AG04450 (cell line): ENCODE measurements at regions not wholly inside any gene's neighbourhood (a gene's known extent, or its start where the extent isn't known, plus 50 kb on each side); places are given as distances from the start of the nearest gene placed in this dataset.

ENCODE experiments used
- CTCF ChIA-PET: fragments of 300-600, 350-600 bp; formaldehyde crosslinking; extraction: SDS; loops from one replicate; lab custom pipeline; 2022; ENCODE audit warnings: antibody characterized with exemption, inconsistent platforms; lab: Charles Lee
- POLR2A ChIA-PET: fragments of 350-600 bp; formaldehyde crosslinking; extraction: SDS; loops from one replicate; lab custom pipeline; 2021; ENCODE audit warnings: antibody characterized with exemption, inconsistent platforms; lab: Yijun Ruan, JAX
- DNase-seq: peaks from one replicate; pipeline ENCODE4 v3.0.0-alpha.2; 2011; ENCODE audit warnings: low read depth, low spot score
- H3K27ac ChIP-seq: one replicate; pipeline ENCODE4 v1.5.1; 2012; ENCODE audit warnings: low read depth, low read length, control low read depth
- H3K27me3 ChIP-seq: one replicate; pipeline ENCODE4 v1.6.0; 2012; ENCODE audit warnings: low read length; ENCODE audit not compliant: control insufficient read depth, insufficient read depth
- H3K4me3 ChIP-seq: 2 replicates; pipeline ENCODE4 v1.5.1; 2011; ENCODE audit warnings: mild to moderate bottlenecking, low read depth, low read length, control low read depth
- H3K9me3 ChIP-seq: 2 replicates; pipeline ENCODE4 v1.5.1; 2012; ENCODE audit warnings: low read length; ENCODE audit not compliant: control insufficient read depth, insufficient read depth
- TF ChIP-seq, protein P1 (sequence below): IDR thresholded peaks from 2 replicates; pipeline ENCODE4 v1.5.1; 2011; ENCODE audit warnings: low read depth, low read length, control low read depth, inconsistent platforms

DNA sequence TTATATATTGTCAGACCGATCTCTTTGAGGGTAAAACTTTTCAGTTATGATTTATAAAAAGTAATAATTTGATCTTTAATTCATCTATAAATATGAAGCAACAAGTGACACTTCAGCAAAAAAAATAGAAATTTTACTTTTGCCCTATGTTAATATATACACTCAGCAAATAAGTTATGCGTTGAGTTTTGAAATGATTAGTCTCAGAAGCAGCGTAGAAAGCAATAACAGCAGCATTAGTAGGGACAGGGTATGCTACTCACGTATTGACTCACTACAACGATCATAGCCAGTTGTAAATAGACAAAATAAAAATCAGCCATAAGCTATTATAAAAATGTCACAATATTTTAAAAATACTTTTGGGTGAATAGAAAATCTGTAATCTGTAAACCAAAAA, 1229.2 kb downstream of the ADGRL3 start:
- TF ChIP-seq, protein P1, sequence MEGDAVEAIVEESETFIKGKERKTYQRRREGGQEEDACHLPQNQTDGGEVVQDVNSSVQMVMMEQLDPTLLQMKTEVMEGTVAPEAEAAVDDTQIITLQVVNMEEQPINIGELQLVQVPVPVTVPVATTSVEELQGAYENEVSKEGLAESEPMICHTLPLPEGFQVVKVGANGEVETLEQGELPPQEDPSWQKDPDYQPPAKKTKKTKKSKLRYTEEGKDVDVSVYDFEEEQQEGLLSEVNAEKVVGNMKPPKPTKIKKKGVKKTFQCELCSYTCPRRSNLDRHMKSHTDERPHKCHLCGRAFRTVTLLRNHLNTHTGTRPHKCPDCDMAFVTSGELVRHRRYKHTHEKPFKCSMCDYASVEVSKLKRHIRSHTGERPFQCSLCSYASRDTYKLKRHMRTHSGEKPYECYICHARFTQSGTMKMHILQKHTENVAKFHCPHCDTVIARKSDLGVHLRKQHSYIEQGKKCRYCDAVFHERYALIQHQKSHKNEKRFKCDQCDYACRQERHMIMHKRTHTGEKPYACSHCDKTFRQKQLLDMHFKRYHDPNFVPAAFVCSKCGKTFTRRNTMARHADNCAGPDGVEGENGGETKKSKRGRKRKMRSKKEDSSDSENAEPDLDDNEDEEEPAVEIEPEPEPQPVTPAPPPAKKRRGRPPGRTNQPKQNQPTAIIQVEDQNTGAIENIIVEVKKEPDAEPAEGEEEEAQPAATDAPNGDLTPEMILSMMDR = no peak
- Histone ChIP-seq H3K4me3 (no peak overlapping the region), H3K27ac (no peak overlapping the region), H3K9me3 (peaks cover 7% of the 10 kb centered on the region), H3K27me3 (no peaks in the 10 kb centered on the region)
- no peak for DNase-seq
- ChIA-PET POLR2A (no interaction called here), CTCF (no interaction called here)

DNA sequence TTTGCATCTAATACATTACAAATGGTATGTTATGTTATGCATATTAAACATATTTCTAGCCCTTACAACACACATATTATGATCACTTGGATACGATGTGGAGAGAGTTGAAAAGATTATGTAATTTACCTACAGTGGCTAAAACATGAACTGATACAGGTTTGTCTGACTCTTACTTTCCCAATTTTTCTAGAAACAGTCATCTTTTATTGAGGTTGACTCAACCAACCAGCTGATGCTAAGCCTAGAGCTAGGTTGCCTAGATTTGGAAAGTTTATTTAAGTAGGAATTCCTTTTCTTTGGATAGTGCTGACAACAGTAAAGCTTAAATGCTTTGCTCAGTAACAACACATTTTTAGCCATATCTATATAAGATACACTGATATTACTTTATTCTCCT, 1215.1 kb downstream of the ADGRL3 start:
- ChIA-PET POLR2A (no interaction called here), CTCF (no interaction called here)
- no peak for DNase-seq
- Histone ChIP-seq H3K4me3 (no peak overlapping the region), H3K27ac (no peak overlapping the region), H3K27me3 (no peaks in the 10 kb centered on the region), H3K9me3 (peaks cover 12% of the 10 kb centered on the region; the same call in 1 of the 2 replicates)
- TF ChIP-seq, protein P1 = no peak

DNA sequence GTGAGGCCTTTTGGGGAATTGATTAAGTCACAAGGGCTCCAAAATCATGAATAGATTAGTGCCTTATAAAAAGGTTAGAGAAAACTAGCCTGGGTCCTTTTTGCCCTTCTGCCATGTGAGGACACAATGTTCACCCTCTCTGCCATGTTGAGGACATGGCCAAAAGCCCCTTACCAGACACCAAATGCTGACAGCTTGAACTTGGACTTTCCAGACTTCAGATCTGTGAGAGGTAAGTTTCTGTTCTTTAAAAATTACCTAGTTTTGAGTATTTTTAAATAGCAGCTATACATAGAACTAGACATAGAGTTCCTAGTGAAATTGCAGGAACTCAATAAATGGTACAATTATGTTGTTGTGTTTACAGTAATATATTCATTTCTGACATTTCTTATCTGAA, 1214.4 kb downstream of the ADGRL3 start:
- H3K27ac ChIP-seq = no peak overlapping the region
- no peak for DNase-seq
- ChIA-PET POLR2A (no interaction called here), CTCF (no interaction called here)
- TF ChIP-seq, protein P1 = no peak
- no peaks in the 10 kb centered on the region for H3K27me3 ChIP-seq
- H3K4me3 ChIP-seq = no peak overlapping the region
- peaks cover 8% of the 10 kb centered on the region; the same call in 1 of the 2 replicates for H3K9me3 ChIP-seq

DNA sequence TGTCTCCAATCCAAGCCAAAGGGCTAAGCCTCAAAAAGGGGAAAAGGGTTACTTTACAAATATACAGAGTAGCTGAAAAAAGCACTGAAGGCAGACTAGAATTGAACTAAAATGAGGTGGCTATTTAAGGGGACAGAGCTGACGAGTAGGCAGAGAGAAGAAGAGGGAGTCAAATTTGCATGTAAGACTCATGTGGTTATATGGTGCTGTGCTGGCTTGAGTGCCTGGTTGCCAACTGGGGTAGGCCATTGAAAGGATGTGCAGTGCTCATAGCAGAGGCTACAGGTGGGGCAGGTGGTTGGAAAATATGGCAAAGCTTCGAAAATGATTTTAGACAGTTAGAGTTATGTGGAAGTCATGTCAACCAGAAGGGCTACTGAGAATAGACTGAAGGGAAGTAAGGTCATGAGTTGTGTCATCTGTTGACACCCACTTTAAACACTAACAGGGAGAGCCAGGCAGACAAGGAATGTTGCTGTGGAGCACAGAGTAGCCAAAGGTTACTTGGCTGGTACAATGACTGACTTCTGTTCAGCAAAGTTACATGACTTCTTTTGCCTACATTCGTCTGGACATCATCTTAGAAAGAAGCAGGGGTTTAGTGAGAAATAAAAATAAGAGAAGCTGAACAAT, 1210.4 kb downstream of the ADGRL3 start:
- CTCF ChIA-PET = interaction anchor here (0.7 kb wide), 1 partner anchor 241 kb away, joined by 3 read pairs; no protein-coding TSS in a partner anchor

DNA sequence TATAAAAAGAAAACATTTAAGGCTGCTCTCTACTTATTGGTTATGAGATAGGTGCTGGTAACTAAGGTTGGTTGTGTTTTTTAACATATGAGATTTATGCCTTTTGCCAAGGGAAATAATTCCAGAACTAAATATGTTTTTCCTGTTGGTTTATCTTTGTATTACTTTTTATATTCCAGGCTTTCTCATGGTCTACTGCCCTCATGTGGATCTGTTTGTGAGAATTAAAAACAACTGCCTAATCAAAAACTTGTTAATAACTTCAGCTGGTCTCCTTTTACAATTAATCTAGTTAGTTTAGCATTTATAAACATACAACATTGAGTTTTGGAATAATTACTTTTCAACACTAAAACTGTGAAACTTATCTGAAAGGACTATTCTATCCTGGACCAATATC, 1208.3 kb downstream of the ADGRL3 start:
- peaks cover 10% of the 10 kb centered on the region; the same call in 1 of the 2 replicates for H3K9me3 ChIP-seq
- DNase-seq = no peak
- H3K27ac ChIP-seq = no peak overlapping the region
- no peak overlapping the region for H3K4me3 ChIP-seq
- ChIA-PET CTCF (no interaction called here), POLR2A (no interaction called here)
- H3K27me3 ChIP-seq = no peaks in the 10 kb centered on the region
- TF ChIP-seq, protein P1 = no peak

More for the DNA sequence above, 1210.4 kb downstream of the ADGRL3 start:
- Histone ChIP-seq H3K27me3 (no peaks in the 10 kb centered on the region), H3K27ac (no peak overlapping the region), H3K4me3 (no peak overlapping the region), H3K9me3 (peaks cover 10% of the 10 kb centered on the region; the same call in 1 of the 2 replicates)
- TF ChIP-seq, protein P1 = no peak
- POLR2A ChIA-PET = no interaction called here
- no peak for DNase-seq
